ENCODE measurements at regions not wholly inside any gene's neighbourhood (a gene's known extent, or its start where the extent isn't known, plus 50 kb on each side); places are given as distances from the start of the nearest gene placed in this dataset.

GRCh38 chrX:106437407-106437806, 174.4 kb upstream of the RADX start:
- Histone ChIP-seq H3K9ac (ENCODE audit: low read length) (no peak overlapping the region), H3K4me1 (ENCODE audit: control insufficient read depth, insufficient read depth, low read length) (no peaks in the 10 kb centered on the region), H3K9me3 (ENCODE audit: control insufficient read depth, insufficient read depth, low read depth, low read length) (no peaks in the 10 kb centered on the region), H3K4me3 (ENCODE audit: low read depth, low read length) (no peak overlapping the region), H3K36me3 (ENCODE audit: control insufficient read depth, insufficient read depth, low read length) (no peaks in the 10 kb centered on the region), H3K27me3 (ENCODE audit: control insufficient read depth, insufficient read depth, low read length) (peaks cover 12% of the 10 kb centered on the region; the same call in 1 of the 2 replicates), H3K27ac (ENCODE audit: low read depth, low read length) (no peak overlapping the region)

GRCh38 chrX:106450405-106450804, 161.4 kb upstream of the RADX start:
- H3K4me3 ChIP-seq (ENCODE audit: low read depth, low read length), result no peak overlapping the region
- peaks cover 7% of the 10 kb centered on the region for H3K27me3 ChIP-seq (ENCODE audit: control insufficient read depth, insufficient read depth, low read length)
- H3K27ac ChIP-seq (ENCODE audit: low read depth, low read length), result no peak overlapping the region
- H3K9me3 ChIP-seq (ENCODE audit: control insufficient read depth, insufficient read depth, low read depth, low read length), result no peaks in the 10 kb centered on the region
- no peaks in the 10 kb centered on the region for H3K4me1 ChIP-seq (ENCODE audit: control insufficient read depth, insufficient read depth, low read length)
- no peak overlapping the region for H3K9ac ChIP-seq (ENCODE audit: low read length)
- no peaks in the 10 kb centered on the region for H3K36me3 ChIP-seq (ENCODE audit: control insufficient read depth, insufficient read depth, low read length)

GRCh38 chrX:106451933-106452332, 159.8 kb upstream of the RADX start:
- Histone ChIP-seq H3K9me3 (ENCODE audit: control insufficient read depth, insufficient read depth, low read depth, low read length) (no peaks in the 10 kb centered on the region), H3K4me3 (ENCODE audit: low read depth, low read length) (no peak overlapping the region), H3K27ac (ENCODE audit: low read depth, low read length) (no peak overlapping the region), H3K36me3 (ENCODE audit: control insufficient read depth, insufficient read depth, low read length) (no peaks in the 10 kb centered on the region), H3K4me1 (ENCODE audit: control insufficient read depth, insufficient read depth, low read length) (no peaks in the 10 kb centered on the region), H3K9ac (ENCODE audit: low read length) (no peak overlapping the region), H3K27me3 (ENCODE audit: control insufficient read depth, insufficient read depth, low read length) (no peaks in the 10 kb centered on the region; the same call in 1 of the 2 replicates)

GRCh38 chrX:106454991-106455390, 156.8 kb upstream of the RADX start:
- Histone ChIP-seq H3K36me3 (ENCODE audit: control insufficient read depth, insufficient read depth, low read length) (no peaks in the 10 kb centered on the region), H3K4me3 (ENCODE audit: low read depth, low read length) (no peak overlapping the region), H3K4me1 (ENCODE audit: control insufficient read depth, insufficient read depth, low read length) (no peaks in the 10 kb centered on the region), H3K9me3 (ENCODE audit: control insufficient read depth, insufficient read depth, low read depth, low read length) (no peaks in the 10 kb centered on the region), H3K27me3 (ENCODE audit: control insufficient read depth, insufficient read depth, low read length) (no peaks in the 10 kb centered on the region), H3K9ac (ENCODE audit: low read length) (no peak overlapping the region), H3K27ac (ENCODE audit: low read depth, low read length) (no peak overlapping the region)

GRCh38 chrX:106457802-106458201, 154.0 kb upstream of the RADX start:
- Histone ChIP-seq H3K27me3 (ENCODE audit: control insufficient read depth, insufficient read depth, low read length) (no peaks in the 10 kb centered on the region; the same call in 1 of the 2 replicates), H3K4me1 (ENCODE audit: control insufficient read depth, insufficient read depth, low read length) (no peaks in the 10 kb centered on the region), H3K36me3 (ENCODE audit: control insufficient read depth, insufficient read depth, low read length) (no peaks in the 10 kb centered on the region), H3K9me3 (ENCODE audit: control insufficient read depth, insufficient read depth, low read depth, low read length) (no peaks in the 10 kb centered on the region), H3K27ac (ENCODE audit: low read depth, low read length) (no peak overlapping the region), H3K4me3 (ENCODE audit: low read depth, low read length) (no peak overlapping the region), H3K9ac (ENCODE audit: low read length) (no peak overlapping the region)

GRCh38 chrX:106467422-106467821, 144.4 kb upstream of the RADX start:
- H3K4me1 ChIP-seq (ENCODE audit: control insufficient read depth, insufficient read depth, low read length), result no peaks in the 10 kb centered on the region
- H3K9ac ChIP-seq (ENCODE audit: low read length), result no peak overlapping the region
- H3K9me3 ChIP-seq (ENCODE audit: control insufficient read depth, insufficient read depth, low read depth, low read length), result peaks cover 9% of the 10 kb centered on the region
- no peaks in the 10 kb centered on the region for H3K36me3 ChIP-seq (ENCODE audit: control insufficient read depth, insufficient read depth, low read length)
- no peak overlapping the region for H3K4me3 ChIP-seq (ENCODE audit: low read depth, low read length)
- H3K27ac ChIP-seq (ENCODE audit: low read depth, low read length), result no peak overlapping the region
- H3K27me3 ChIP-seq (ENCODE audit: control insufficient read depth, insufficient read depth, low read length), result peaks cover 3% of the 10 kb centered on the region; the same call in 1 of the 2 replicates

- Histone ChIP-seq H3K27ac (ENCODE audit: low read depth, low read length) (no peak overlapping the region), H3K27me3 (ENCODE audit: control insufficient read depth, insufficient read depth, low read length) (peaks cover 3% of the 10 kb centered on the region; the same call in 1 of the 2 replicates), H3K4me1 (ENCODE audit: control insufficient read depth, insufficient read depth, low read length) (no peaks in the 10 kb centered on the region), H3K36me3 (ENCODE audit: control insufficient read depth, insufficient read depth, low read length) (no peaks in the 10 kb centered on the region), H3K4me3 (ENCODE audit: low read depth, low read length) (no peak overlapping the region), H3K9ac (ENCODE audit: low read length) (no peak overlapping the region), H3K9me3 (ENCODE audit: control insufficient read depth, insufficient read depth, low read depth, low read length) (peaks cover 9% of the 10 kb centered on the region)
Observed at GRCh38 chrX:106467943-106468342, 143.8 kb upstream of the RADX start.

- Histone ChIP-seq H3K4me3 (ENCODE audit: low read depth, low read length) (no peak overlapping the region), H3K27me3 (ENCODE audit: control insufficient read depth, insufficient read depth, low read length) (peaks cover 3% of the 10 kb centered on the region; the same call in 1 of the 2 replicates), H3K9ac (ENCODE audit: low read length) (no peak overlapping the region), H3K36me3 (ENCODE audit: control insufficient read depth, insufficient read depth, low read length) (no peaks in the 10 kb centered on the region), H3K9me3 (ENCODE audit: control insufficient read depth, insufficient read depth, low read depth, low read length) (peaks cover 9% of the 10 kb centered on the region), H3K4me1 (ENCODE audit: control insufficient read depth, insufficient read depth, low read length) (no peaks in the 10 kb centered on the region), H3K27ac (ENCODE audit: low read depth, low read length) (no peak overlapping the region)
Observed at GRCh38 chrX:106468433-106468832, 143.3 kb upstream of the RADX start.

- Histone ChIP-seq H3K36me3 (ENCODE audit: control insufficient read depth, insufficient read depth, low read length) (no peaks in the 10 kb centered on the region), H3K4me1 (ENCODE audit: control insufficient read depth, insufficient read depth, low read length) (no peaks in the 10 kb centered on the region), H3K9me3 (ENCODE audit: control insufficient read depth, insufficient read depth, low read depth, low read length) (no peaks in the 10 kb centered on the region), H3K4me3 (ENCODE audit: low read depth, low read length) (no peak overlapping the region), H3K27me3 (ENCODE audit: control insufficient read depth, insufficient read depth, low read length) (peaks cover 13% of the 10 kb centered on the region), H3K27ac (ENCODE audit: low read depth, low read length) (no peak overlapping the region), H3K9ac (ENCODE audit: low read length) (no peak overlapping the region)
Observed at GRCh38 chrX:106479920-106480319, 131.9 kb upstream of the RADX start.

- Histone ChIP-seq H3K9ac (ENCODE audit: low read length) (no peak overlapping the region), H3K4me1 (ENCODE audit: control insufficient read depth, insufficient read depth, low read length) (no peaks in the 10 kb centered on the region), H3K4me3 (ENCODE audit: low read depth, low read length) (no peak overlapping the region), H3K36me3 (ENCODE audit: control insufficient read depth, insufficient read depth, low read length) (no peaks in the 10 kb centered on the region), H3K9me3 (ENCODE audit: control insufficient read depth, insufficient read depth, low read depth, low read length) (no peaks in the 10 kb centered on the region), H3K27me3 (ENCODE audit: control insufficient read depth, insufficient read depth, low read length) (peaks cover 15% of the 10 kb centered on the region), H3K27ac (ENCODE audit: low read depth, low read length) (no peak overlapping the region)
Observed at GRCh38 chrX:106481341-106481740, 130.4 kb upstream of the RADX start.

- no peak overlapping the region for H3K27ac ChIP-seq (ENCODE audit: low read depth, low read length)
Observed at GRCh38 chrX:106484233-106484632, 127.5 kb upstream of the RADX start.

More at GRCh38 chrX:106484233-106484632, 127.5 kb upstream of the RADX start:
- Histone ChIP-seq H3K4me3 (ENCODE audit: low read depth, low read length) (no peak overlapping the region), H3K27me3 (ENCODE audit: control insufficient read depth, insufficient read depth, low read length) (peaks cover 10% of the 10 kb centered on the region; the same call in 1 of the 2 replicates), H3K9ac (ENCODE audit: low read length) (no peak overlapping the region), H3K9me3 (ENCODE audit: control insufficient read depth, insufficient read depth, low read depth, low read length) (no peaks in the 10 kb centered on the region), H3K36me3 (ENCODE audit: control insufficient read depth, insufficient read depth, low read length) (no peaks in the 10 kb centered on the region), H3K4me1 (ENCODE audit: control insufficient read depth, insufficient read depth, low read length) (no peaks in the 10 kb centered on the region)
